NCI-H1436 treated with DMSO at 0.1 percent for 48 hours (cell line): ENCODE measurements at regions not wholly inside any gene's neighbourhood (a gene's known extent, or its start where the extent isn't known, plus 50 kb on each side); places are given as distances from the start of the nearest gene placed in this dataset.
"Not testable (repeated sequence)": the region's sequence is repeated elsewhere in the genome, so short reads cannot be mapped to it uniquely, and the experiment has no call there.

Experiments
- DNase-seq: peaks from one replicate; lab custom pipeline; 2025; lab: John Stamatoyannopoulos, UW

GRCh38 chr20:17873410-17874270, 95.0 kb downstream of the SNX5 start:
- DNase-seq = peak; percentile 22

GRCh38 chr20:17872959-17873358, 95.6 kb downstream of the SNX5 start:
- no peak for DNase-seq

- no peak for DNase-seq
Observed at GRCh38 chr20:17872434-17872833, 96.2 kb downstream of the SNX5 start.

- DNase-seq = no peak
Observed at GRCh38 chr20:17871886-17872285, 96.7 kb downstream of the SNX5 start.

- no peak for DNase-seq
Observed at GRCh38 chr20:17871181-17871580, 97.4 kb downstream of the SNX5 start.

- no peak for DNase-seq
Observed at GRCh38 chr20:17870086-17870740, 98.4 kb downstream of the SNX5 start.

- DNase-seq = no peak
Observed at GRCh38 chr20:17869295-17869994, 99.1 kb downstream of the SNX5 start.

- no peak for DNase-seq
Observed at GRCh38 chr20:17868700-17869231, 99.8 kb downstream of the SNX5 start.

- no peak for DNase-seq
Observed at GRCh38 chr20:17868151-17868550, 100.4 kb downstream of the SNX5 start.

GRCh38 chr20:17867131-17867925, 101.3 kb downstream of the SNX5 start:
- DNase-seq = no peak

- DNase-seq = no peak
Observed at GRCh38 chr20:17866234-17867001, 102.2 kb downstream of the SNX5 start.

GRCh38 chr20:17863577-17864292, 104.9 kb downstream of the SNX5 start:
- no peak for DNase-seq

- DNase-seq = no peak
Observed at GRCh38 chr20:17863209-17863576, 105.4 kb downstream of the SNX5 start.

- no peak for DNase-seq
Observed at GRCh38 chr20:17862171-17862570, 106.4 kb downstream of the SNX5 start.

- DNase-seq = not testable (repeated sequence)
Observed at GRCh38 chr20:17861620-17862019, 107.0 kb downstream of the SNX5 start.

- no peak for DNase-seq
Observed at GRCh38 chr20:17860301-17861197, 108.0 kb downstream of the SNX5 start.

GRCh38 chr20:17859616-17860232, 108.9 kb downstream of the SNX5 start:
- peak; percentile 25 for DNase-seq

GRCh38 chr20:17859002-17859615, 109.5 kb downstream of the SNX5 start:
- DNase-seq = no peak
